Adrenal gland (tissue), 9 donors: ENCODE measurements at regions not wholly inside any gene's neighbourhood (a gene's known extent, or its start where the extent isn't known, plus 50 kb on each side); places are given as distances from the start of the nearest gene placed in this dataset.

Source experiments
- DNase-seq, 7 donors: peaks; one replicate each; pipeline ENCODE4 v3.0.0-alpha.2; 2019 to 2020
- H3K27ac ChIP-seq, 5 donors: fragments of 200-600 bp; sonication (generic) in 4 of 5; 1 replicate in 3 of 5; 2 replicates in 2 of 5; pipeline versions ENCODE4 v1.5.1 to v1.8.0; 2016 to 2020; ENCODE audit warnings: mild to moderate bottlenecking in 1 of 5
- H3K27me3 ChIP-seq: fragments of 200-600 bp; 2 replicates; pipeline ENCODE4 v1.8.0; 2021
- H3K36me3 ChIP-seq, 2 donors: fragments of 200-600 bp; replicated peaks in 1 of 2; 1 replicate in 1 of 2; 2 replicates in 1 of 2; pipeline versions ENCODE4 v1.5.1 to v1.8.0; 2018 to 2022
- H3K4me1 ChIP-seq, 2 donors: fragments of 200-600 bp; replicated peaks in 1 of 2; 1 replicate in 1 of 2; 2 replicates in 1 of 2; pipeline versions ENCODE4 v1.5.1 to v1.8.0; 2018 to 2021
- H3K4me3 ChIP-seq, 4 donors: fragments of 200-600 bp; sonication (generic) in 3 of 4; one replicate each; pipeline ENCODE4 v1.5.1; 2016 to 2018
- H3K9me3 ChIP-seq, 3 donors: fragments of 200-600 bp; sonication (generic) in 1 of 3; replicated peaks in 1 of 3; 1 replicate in 2 of 3; 2 replicates in 1 of 3; pipeline versions ENCODE4 v1.5.1 to v1.8.0; 2016 to 2021
- CTCF ChIP-seq, 6 experiments: fragments of 450-650 bp in 4 of 6; fragments of 200-600 bp in 2 of 6; sonication (generic) in 1 of 6; IDR thresholded peaks; 1 replicate in 5 of 6; 2 replicates in 1 of 6; pipeline versions ENCODE4 v1.5.1 to v1.8.0; 2016 to 2021; ENCODE audit warnings: antibody characterized with exemption in 6 of 6, mild to moderate bottlenecking in 2 of 6, moderate library complexity in 1 of 6
- POLR2A ChIP-seq, 2 donors: fragments of 450-650 bp; IDR thresholded peaks; one replicate each; pipeline ENCODE4 v1.6.1; 2017; ENCODE audit warnings: antibody characterized with exemption in 2 of 2, mild to moderate bottlenecking in 2 of 2, moderate library complexity in 1 of 2
- WGBS, 4 donors: extraction: QIAGEN DNeasy Blood & Tissue Kit in 2 of 4; methylation state at CpG; one replicate each; pipeline versions ENCODE4 v1.1.5 to v1.1.7; 2013 to 2017; 5-methylcytosine and 5-hydroxymethylcytosine counted together
- intact Hi-C, 2 donors: fragments of 100-400 bp; cut with DNase I; formaldehyde crosslinking; loops; one replicate each; pipeline versions ENCODE4 v1.14.1 to v1.15.0; 2022 to 2023
- donor health status: healthy with polysubstance abuse.
- donor health status: Bipolar disorder and iron deficiency.
- donor health status: DM: yes; HTN: yes; CAD: no.
- donor health status: DM: no; HTN: no; CAD: no.
- donor health status: DM: no; HTN: no; CAD: no.

- no peak for DNase-seq
- H3K9me3 ChIP-seq, result no peaks in the 10 kb centered on the region
- H3K27ac ChIP-seq, result no peak overlapping the region
- intact Hi-C loops, result no loop called here
- TF ChIP-seq POLR2A (IDR thresholded peaks at IDR 0.05) (no peak), CTCF (IDR thresholded peaks at IDR 0.05) (no peak)
- no peaks in the 10 kb centered on the region for H3K27me3 ChIP-seq
- WGBS, 4 donors, result 87 to 93% (median 88%) methylated on average over 4 of the region's 4 CpGs
- H3K4me1 ChIP-seq, result no peaks in the 10 kb centered on the region
- no peaks in the 10 kb centered on the region for H3K36me3 ChIP-seq
- no peak overlapping the region for H3K4me3 ChIP-seq
These were observed 72.4 kb upstream of the NXT1 start for GRCh38 chr20:23278172-23278571.

GRCh38 chr20:23277316-23277715, 73.3 kb upstream of the NXT1 start:
- H3K36me3 ChIP-seq, result no peaks in the 10 kb centered on the region
- no peaks in the 10 kb centered on the region for H3K27me3 ChIP-seq
- intact Hi-C loops, result no loop called here
- WGBS, 4 donors, result 67 to 92% (median 78%) methylated on average over 2 of the region's 2 CpGs
- H3K4me3 ChIP-seq, result no peak overlapping the region
- no peaks in the 10 kb centered on the region for H3K4me1 ChIP-seq
- DNase-seq, result no peak
- no peak overlapping the region for H3K27ac ChIP-seq
- no peaks in the 10 kb centered on the region for H3K9me3 ChIP-seq
- no peak for TF ChIP-seq CTCF (IDR thresholded peaks at IDR 0.05)
- no peak for TF ChIP-seq POLR2A (IDR thresholded peaks at IDR 0.05)

- H3K27ac ChIP-seq, result no peak overlapping the region
- no peaks in the 10 kb centered on the region for H3K4me1 ChIP-seq
- no peak for TF ChIP-seq CTCF (IDR thresholded peaks at IDR 0.05)
- no peak for TF ChIP-seq POLR2A (IDR thresholded peaks at IDR 0.05)
- no peak for DNase-seq
- H3K36me3 ChIP-seq, result no peaks in the 10 kb centered on the region
- WGBS, 4 donors, result 92 to 96% (median 95%) methylated on average over 3 of the region's 3 CpGs
- intact Hi-C loops, result no loop called here
- no peaks in the 10 kb centered on the region for H3K27me3 ChIP-seq
- no peak overlapping the region for H3K4me3 ChIP-seq
- H3K9me3 ChIP-seq, result no peaks in the 10 kb centered on the region
These were observed 76.8 kb upstream of the NXT1 start for GRCh38 chr20:23273776-23274175.

GRCh38 chr20:23272176-23273029, 78.2 kb upstream of the NXT1 start:
- intact Hi-C loops, result no loop called here
- H3K9me3 ChIP-seq, result no peaks in the 10 kb centered on the region
- 90 to 100% (median 96%) methylated on average over 6 of the region's 6 CpGs for WGBS, 4 donors
- H3K4me1 ChIP-seq, result no peaks in the 10 kb centered on the region
- no peak for TF ChIP-seq POLR2A (IDR thresholded peaks at IDR 0.05)
- no peak for TF ChIP-seq CTCF (IDR thresholded peaks at IDR 0.05)
- no peak overlapping the region for H3K4me3 ChIP-seq
- H3K36me3 ChIP-seq, result no peaks in the 10 kb centered on the region
- no peak overlapping the region for H3K27ac ChIP-seq
- no peak for DNase-seq
- no peaks in the 10 kb centered on the region for H3K27me3 ChIP-seq
